ENCODE measurements at regions not wholly inside any gene's neighbourhood (a gene's known extent, or its start where the extent isn't known, plus 50 kb on each side); places are given as distances from the start of the nearest gene placed in this dataset.

DNA sequence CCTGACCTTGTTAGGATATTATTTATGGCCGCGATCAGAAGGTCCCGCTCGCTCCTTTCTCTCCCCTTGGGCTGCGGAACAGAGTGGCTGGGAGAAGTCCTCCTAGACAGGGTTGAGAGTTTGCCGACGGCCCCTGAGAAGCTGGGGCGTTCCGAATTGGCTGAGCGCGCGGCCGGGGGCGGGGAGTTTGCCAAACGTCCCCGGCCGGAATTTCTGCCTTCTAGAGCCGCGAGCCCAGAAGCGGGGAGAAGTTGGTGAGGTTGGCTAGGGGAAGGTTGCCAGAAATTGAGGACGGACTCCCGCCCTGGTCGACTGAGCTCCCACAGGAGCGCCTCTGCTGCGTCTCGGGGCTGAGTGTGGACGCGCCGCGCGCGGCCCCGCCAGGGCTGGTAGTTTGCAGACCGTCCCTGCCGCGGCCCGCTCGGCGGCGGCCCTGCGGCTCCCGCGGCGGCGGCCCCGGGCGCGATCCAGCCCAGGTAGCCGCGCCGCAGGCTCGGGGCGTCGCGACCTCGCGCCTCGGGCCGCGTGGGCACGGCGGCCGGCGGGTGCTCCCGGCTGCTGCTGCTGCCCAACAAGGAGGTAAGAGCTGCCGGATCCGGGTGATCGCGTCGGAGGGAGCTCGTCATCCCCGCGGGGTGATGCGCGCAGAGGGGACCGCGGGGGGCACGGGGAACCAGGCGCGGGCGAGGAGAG lies 134.0 kb upstream of the MGAT5 start:
- ChIA-PET SMC1A (ENCODE audit: uncharacterized antibody, unreplicated experiment) (interaction anchor here (0.6 to 5.8 kb wide), 20 partner anchors 8 to 316 kb away, joined by 3 to 163 read pairs (median 10); no protein-coding TSS in a partner anchor), CTCF (interaction anchor here (0.9 to 17.5 kb wide), 12 partner anchors 33 to 346 kb away, joined by 3 to 320 read pairs (median 6); no protein-coding TSS in a partner anchor), POLR2A (interaction anchor here (0.5 to 4.3 kb wide), 6 partner anchors 77 to 292 kb away, joined by 3 to 24 read pairs (median 4); no protein-coding TSS in a partner anchor), RAD21 (ENCODE audit: unreplicated experiment) (interaction anchor here (0.9 to 11.1 kb wide), 23 partner anchors 17 to 292 kb away, joined by 3 to 201 read pairs (median 5); partner anchors contain the start of gene MGAT5)
- intact Hi-C loops (cut with micrococcal nuclease; ENCODE audit: unreplicated experiment): loop anchor here (2.0 to 10.0 kb wide), 10 partner anchors 87 to 795 kb away; partner anchors contain the start of gene CCNT2
- H4K20me1 ChIP-seq (ENCODE audit: control insufficient read depth, insufficient read depth): no peaks in the 10 kb centered on the region; the same call in 1 of the 2 replicates
- H3K27ac ChIP-seq (ENCODE audit: control insufficient read depth, insufficient read depth): peak overlapping the region; percentile 77
- H3K4me1 ChIP-seq (ENCODE audit: control insufficient read depth, insufficient read depth, low read length): peaks cover 23% of the 10 kb centered on the region
- DNase-seq (ENCODE audit: low read depth, low spot score) (no peak), FAIRE-seq (no peak), ATAC-seq (peak; percentile 67)
- H3K36me3 ChIP-seq (ENCODE audit: control insufficient read depth in 2 of 2, insufficient read depth in 2 of 2, low read length in 1 of 2): no peaks in the 10 kb centered on the region
- H3K9me3 ChIP-seq (replicated peaks; ENCODE audit: control insufficient read depth, insufficient read depth, low read length): no peaks in the 10 kb centered on the region
- no peaks in the 10 kb centered on the region for H3K27me3 ChIP-seq (replicated peaks in 1 of 2; ENCODE audit: control insufficient read depth in 2 of 2, insufficient read depth in 2 of 2, low read length in 1 of 2)
- H3K9ac ChIP-seq (ENCODE audit: control insufficient read depth, insufficient read depth, low read length): peak overlapping the region; percentile 79
- H3K4me2 ChIP-seq (ENCODE audit: control insufficient read depth, insufficient read depth): peak overlapping the region; percentile 65
- no TSS peak for BruUV-seq (replicated peaks)
- 1% methylated on average over 63 of the region's 81 CpGs for WGBS (ENCODE audit: insufficient coverage, insufficient replicate concordance, low lambda C conversion rate, missing lambda C conversion rate)
- peak overlapping the region; percentile 87 for H2AFZ ChIP-seq (ENCODE audit: control insufficient read depth, low read depth, low read length)
- H3K79me2 ChIP-seq (ENCODE audit: control insufficient read depth, insufficient read depth, low read length): peaks cover 55% of the 10 kb centered on the region
- peak overlapping the region; percentile 92 for H3K4me3 ChIP-seq
- in situ Hi-C loops (cut with MboI): loop anchor here (5.0 to 10.0 kb wide), 4 partner anchors 87 to 795 kb away; partner anchors contain the start of gene CCNT2
- TF ChIP-seq POLR2AphosphoS5 (IDR thresholded peaks at IDR 0.05; ENCODE audit: low read length) (peak; percentile 72; the same call in 1 of the 2 replicates), ZSCAN29 (IDR thresholded peaks at IDR 0.05) (0 out of 2 replicates have a peak, but pooled peaks have one; percentile 61), RAD21 (IDR thresholded peaks at IDR 0.05; ENCODE audit: insufficient read depth, low read depth, low read length) (peak; percentile 13; the same call in 1 of the 2 replicates), TAF1 (IDR thresholded peaks at IDR 0.05; ENCODE audit: borderline replicate concordance, low read depth, low read length) (peak; percentile 78), HCFC1 (IDR thresholded peaks at IDR 0.05; ENCODE audit: low read length) (0 out of 2 replicates have a peak, but pooled peaks have one; percentile 2), NFYB (IDR thresholded peaks at IDR 0.05; ENCODE audit: insufficient read depth, low read depth, low read length) (peak; percentile 40; the same call in 1 of the 2 replicates), NRF1 (conservative IDR thresholded peaks at IDR 0.05; ENCODE audit: low read depth, low read length) (no peak), GATAD2B (conservative IDR thresholded peaks at IDR 0.05; ENCODE audit: low read depth) (peak; percentile 69; the same call in 1 of the 2 replicates), GABPA (IDR thresholded peaks at IDR 0.05; ENCODE audit: low read depth) (no peak), STAT1 (conservative IDR thresholded peaks at IDR 0.05) (no peak), STAT3 (IDR thresholded peaks at IDR 0.05; ENCODE audit: low read depth, low read length) (no peak), RCOR1 (conservative IDR thresholded peaks at IDR 0.05; ENCODE audit: low read depth, low read length) (no peak), FOS (IDR thresholded peaks at IDR 0.05; ENCODE audit: borderline replicate concordance, extremely low read depth, insufficient read length) (no peak), WRNIP1 (IDR thresholded peaks at IDR 0.05; ENCODE audit: borderline replicate concordance, low read depth, low read length) (no peak), ZNF622 (IDR thresholded peaks at IDR 0.05) (no peak), ZNF217 (IDR thresholded peaks at IDR 0.05) (peak; percentile 42; the same call in 1 of the 2 replicates), PML (IDR thresholded peaks at IDR 0.05; ENCODE audit: low read length) (0 out of 2 replicates have a peak, but pooled peaks have one; percentile 40), RELA (IDR thresholded peaks at IDR 0.05; ENCODE audit: borderline replicate concordance, partially characterized antibody) (no peak), ZBED1 (IDR thresholded peaks at IDR 0.05; ENCODE audit: borderline replicate concordance) (no peak)
- TF ChIP-seq, protein P1, sequence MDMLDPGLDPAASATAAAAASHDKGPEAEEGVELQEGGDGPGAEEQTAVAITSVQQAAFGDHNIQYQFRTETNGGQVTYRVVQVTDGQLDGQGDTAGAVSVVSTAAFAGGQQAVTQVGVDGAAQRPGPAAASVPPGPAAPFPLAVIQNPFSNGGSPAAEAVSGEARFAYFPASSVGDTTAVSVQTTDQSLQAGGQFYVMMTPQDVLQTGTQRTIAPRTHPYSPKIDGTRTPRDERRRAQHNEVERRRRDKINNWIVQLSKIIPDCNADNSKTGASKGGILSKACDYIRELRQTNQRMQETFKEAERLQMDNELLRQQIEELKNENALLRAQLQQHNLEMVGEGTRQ (IDR thresholded peaks at IDR 0.05; ENCODE audit: borderline replicate concordance, low read depth, low read length): no peak
- TF ChIP-seq, protein P2, sequence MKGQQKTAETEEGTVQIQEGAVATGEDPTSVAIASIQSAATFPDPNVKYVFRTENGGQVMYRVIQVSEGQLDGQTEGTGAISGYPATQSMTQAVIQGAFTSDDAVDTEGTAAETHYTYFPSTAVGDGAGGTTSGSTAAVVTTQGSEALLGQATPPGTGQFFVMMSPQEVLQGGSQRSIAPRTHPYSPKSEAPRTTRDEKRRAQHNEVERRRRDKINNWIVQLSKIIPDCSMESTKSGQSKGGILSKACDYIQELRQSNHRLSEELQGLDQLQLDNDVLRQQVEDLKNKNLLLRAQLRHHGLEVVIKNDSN (IDR thresholded peaks at IDR 0.05; ENCODE audit: borderline replicate concordance, extremely low read length, insufficient read depth, low read depth, low read length): no peak

Data from GM12878 (cell line).